Panc1 (cell line): ENCODE measurements at regions not wholly inside any gene's neighbourhood (a gene's known extent, or its start where the extent isn't known, plus 50 kb on each side); places are given as distances from the start of the nearest gene placed in this dataset.

Experiments
- CTCF ChIP-seq: fragments of 450-650 bp; IDR thresholded peaks from 2 replicates; pipeline ENCODE4 v1.5.1; 2017; ENCODE audit warnings: mild to moderate bottlenecking
- POLR2AphosphoS5 ChIP-seq: IDR thresholded peaks from 2 replicates; pipeline ENCODE4 v1.6.1; 2012; ENCODE audit warnings: mild to moderate bottlenecking, low read depth, low read length, moderate library complexity
- REST ChIP-seq, 2 experiments: IDR thresholded peaks; 2 replicates each; pipeline ENCODE4 v1.6.1; 2011 to 2012; ENCODE audit warnings: low read depth in 2 of 2, control low read depth in 1 of 2, low read length in 1 of 2, mild to moderate bottlenecking in 1 of 2, moderate library complexity in 1 of 2; ENCODE audit not compliant: insufficient read depth in 1 of 2

GRCh38 chr17:33493566-33493965 lies 200.5 kb upstream of the ASIC2 start:
- no peak for TF ChIP-seq CTCF
- TF ChIP-seq REST (IDR thresholded peaks at IDR 0.05; ENCODE audit: insufficient read depth in 1 of 2, low read depth in 2 of 2, low read length in 1 of 2), result no peak
- TF ChIP-seq POLR2AphosphoS5, result no peak
